LNCaP clone FGC (cell line): ENCODE measurements at regions not wholly inside any gene's neighbourhood (a gene's known extent, or its start where the extent isn't known, plus 50 kb on each side); places are given as distances from the start of the nearest gene placed in this dataset.

Experiments
- DNase-seq: peaks from one replicate; pipeline ENCODE4 v3.0.0-alpha.2; 2011; ENCODE audit warnings: low read depth
- H3K4me3 ChIP-seq: 2 replicates; pipeline ENCODE4 v1.5.1; 2011; ENCODE audit warnings: mild to moderate bottlenecking, low read depth, low read length, control low read depth
- TF ChIP-seq, protein P1 (sequence below): IDR thresholded peaks from 2 replicates; pipeline ENCODE4 v1.5.1; 2012; ENCODE audit warnings: mild to moderate bottlenecking; ENCODE audit not compliant: control insufficient read depth, insufficient read depth; ENCODE audit errors: extremely low read depth

DNA sequence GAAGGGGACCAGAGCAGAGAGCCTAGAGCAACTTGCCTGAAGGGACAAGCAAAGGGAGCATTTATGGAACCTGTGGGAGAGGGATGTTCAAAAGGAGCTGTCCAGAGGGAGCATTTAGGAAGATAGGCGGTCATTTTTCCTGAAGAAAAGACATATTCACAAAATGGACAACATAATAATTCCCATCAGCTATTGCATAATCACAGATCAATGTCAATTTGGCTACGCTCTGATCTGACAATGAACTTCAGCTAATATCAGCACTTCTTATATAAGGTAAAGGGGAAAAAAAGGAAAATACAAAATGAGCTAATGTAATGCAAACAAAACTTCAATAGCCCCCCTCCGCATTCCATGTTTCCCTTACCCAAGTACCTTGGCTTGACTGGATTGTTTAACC, 291.1 kb upstream of the CDH7 start:
- TF ChIP-seq, protein P1, sequence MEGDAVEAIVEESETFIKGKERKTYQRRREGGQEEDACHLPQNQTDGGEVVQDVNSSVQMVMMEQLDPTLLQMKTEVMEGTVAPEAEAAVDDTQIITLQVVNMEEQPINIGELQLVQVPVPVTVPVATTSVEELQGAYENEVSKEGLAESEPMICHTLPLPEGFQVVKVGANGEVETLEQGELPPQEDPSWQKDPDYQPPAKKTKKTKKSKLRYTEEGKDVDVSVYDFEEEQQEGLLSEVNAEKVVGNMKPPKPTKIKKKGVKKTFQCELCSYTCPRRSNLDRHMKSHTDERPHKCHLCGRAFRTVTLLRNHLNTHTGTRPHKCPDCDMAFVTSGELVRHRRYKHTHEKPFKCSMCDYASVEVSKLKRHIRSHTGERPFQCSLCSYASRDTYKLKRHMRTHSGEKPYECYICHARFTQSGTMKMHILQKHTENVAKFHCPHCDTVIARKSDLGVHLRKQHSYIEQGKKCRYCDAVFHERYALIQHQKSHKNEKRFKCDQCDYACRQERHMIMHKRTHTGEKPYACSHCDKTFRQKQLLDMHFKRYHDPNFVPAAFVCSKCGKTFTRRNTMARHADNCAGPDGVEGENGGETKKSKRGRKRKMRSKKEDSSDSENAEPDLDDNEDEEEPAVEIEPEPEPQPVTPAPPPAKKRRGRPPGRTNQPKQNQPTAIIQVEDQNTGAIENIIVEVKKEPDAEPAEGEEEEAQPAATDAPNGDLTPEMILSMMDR = no peak
- no peak overlapping the region for H3K4me3 ChIP-seq
- DNase-seq = no peak

DNA sequence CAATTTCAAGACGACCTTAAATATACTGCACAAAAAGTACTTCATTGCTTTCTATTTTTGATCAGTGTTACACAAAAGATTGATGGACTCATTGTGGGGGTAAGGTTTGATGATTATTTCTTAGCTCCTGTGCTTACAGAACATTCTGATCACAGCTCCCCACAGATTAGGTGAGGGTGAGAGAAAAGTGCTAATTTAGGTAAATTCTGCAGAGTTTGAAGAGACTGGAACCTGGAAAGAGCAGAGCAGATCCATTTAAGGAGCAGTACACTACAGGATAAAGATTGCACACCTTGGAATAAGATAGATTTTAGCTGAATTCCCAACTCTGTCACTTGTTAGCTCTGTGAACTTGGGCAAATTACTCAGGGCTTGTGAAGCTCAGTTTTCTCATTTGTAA, 291.9 kb upstream of the CDH7 start:
- H3K4me3 ChIP-seq = no peak overlapping the region
- TF ChIP-seq, protein P1 = no peak
- no peak for DNase-seq

DNA sequence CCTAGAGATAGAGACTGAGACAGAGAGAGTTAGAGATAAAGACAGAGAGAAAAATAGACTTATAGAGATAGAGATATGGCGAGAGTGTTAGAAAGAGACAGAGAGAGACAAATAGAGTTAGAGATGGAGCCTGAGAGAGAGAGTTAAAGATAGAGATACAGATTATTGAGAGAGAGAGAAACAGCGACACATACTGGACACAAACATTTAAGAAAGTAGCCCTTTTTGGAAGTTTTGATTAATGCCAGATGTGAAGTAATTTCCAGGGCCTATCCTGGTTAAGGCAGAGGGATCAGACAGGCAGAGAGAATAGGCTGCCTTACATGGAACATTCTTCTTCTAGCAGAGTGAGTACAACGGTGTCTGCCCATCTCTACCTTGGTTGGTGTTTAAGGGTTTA, 311.6 kb upstream of the CDH7 start:
- DNase-seq = no peak
- TF ChIP-seq, protein P1 = peak; percentile 51
- no peak overlapping the region for H3K4me3 ChIP-seq

DNA sequence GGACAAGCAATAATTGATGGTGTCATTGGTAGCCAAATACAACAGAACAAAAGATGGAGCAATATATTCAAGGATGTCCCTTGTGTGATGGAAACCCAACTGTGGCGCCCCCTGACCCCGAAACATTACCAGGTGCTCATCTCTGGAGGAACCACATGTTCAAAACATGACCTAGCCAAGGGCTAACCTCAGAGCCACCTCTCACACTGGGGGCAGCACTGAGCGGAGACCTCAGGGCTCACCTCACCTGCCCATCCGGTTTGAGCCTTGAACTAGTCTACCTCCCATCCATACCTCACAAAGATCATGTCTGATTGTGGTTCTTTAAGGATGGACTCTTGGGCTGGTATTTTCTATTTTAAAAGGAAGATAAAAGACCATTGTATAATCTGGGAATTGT, 314.4 kb upstream of the CDH7 start:
- DNase-seq = no peak
- no peak overlapping the region for H3K4me3 ChIP-seq
- TF ChIP-seq, protein P1 = no peak; the same call in 1 of the 2 replicates

DNA sequence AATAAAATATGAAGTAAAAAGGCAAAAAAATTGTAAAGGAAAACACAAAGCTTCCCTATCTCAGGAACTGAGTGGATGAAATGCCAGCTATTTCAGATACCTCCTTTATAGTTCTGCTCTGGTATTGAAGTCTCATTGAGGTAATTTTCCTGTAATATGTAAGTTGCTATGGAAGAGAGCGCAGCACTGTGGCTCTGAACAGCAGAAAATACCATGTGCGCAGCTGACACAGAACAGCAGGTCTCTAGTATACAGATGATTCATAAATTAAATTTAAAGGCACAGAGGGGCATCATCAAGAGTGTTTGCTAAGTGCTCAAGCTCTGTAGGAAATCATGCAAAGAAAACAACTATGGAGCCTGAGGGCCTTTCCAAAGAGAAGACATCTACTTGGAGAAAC, 315.3 kb upstream of the CDH7 start:
- TF ChIP-seq, protein P1 = no peak
- no peak for DNase-seq
- no peak overlapping the region for H3K4me3 ChIP-seq

DNA sequence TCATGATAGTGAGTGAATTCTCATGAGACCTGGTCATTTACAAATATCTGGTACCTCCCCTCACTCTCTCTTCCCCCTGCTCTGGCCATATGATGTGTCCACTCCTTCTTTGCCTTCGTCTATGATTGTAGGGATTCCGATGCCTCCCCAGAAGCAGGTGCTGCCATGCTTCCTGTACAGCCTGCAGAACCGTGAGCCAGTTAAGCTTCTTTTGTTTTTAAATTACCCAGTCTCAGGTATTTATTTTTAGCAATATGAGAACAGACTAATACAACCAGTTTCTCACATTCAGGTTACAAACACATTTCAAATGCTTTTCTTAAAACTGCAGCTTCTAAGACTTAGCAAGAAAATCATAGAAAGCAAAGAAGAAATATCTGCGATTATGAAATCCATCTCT, 321.2 kb upstream of the CDH7 start:
- DNase-seq = no peak
- TF ChIP-seq, protein P1 = no peak
- H3K4me3 ChIP-seq = no peak overlapping the region

DNA sequence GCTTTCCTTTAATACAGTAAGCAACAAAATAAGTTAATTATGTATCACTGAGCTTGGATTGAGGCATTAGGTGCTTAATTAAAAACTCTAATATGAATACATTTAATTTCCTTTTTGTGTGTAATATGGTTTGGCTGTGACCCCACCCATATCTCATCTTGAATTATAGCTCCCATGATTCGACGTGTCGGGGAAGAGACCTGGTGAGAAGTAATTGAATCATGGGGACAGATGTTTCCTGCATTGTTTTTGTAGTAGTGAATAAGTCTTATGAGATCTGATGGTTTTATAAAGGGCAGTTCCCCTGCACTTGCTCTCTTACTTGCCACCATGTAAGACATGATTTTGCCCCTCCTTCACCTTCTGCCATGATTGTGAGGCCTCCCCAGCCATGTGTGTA, 325.4 kb upstream of the CDH7 start:
- TF ChIP-seq, protein P1 = no peak
- H3K4me3 ChIP-seq = no peak overlapping the region
- no peak for DNase-seq
